Fibroblast of the aortic adventitia (primary cell): ENCODE measurements at regions not wholly inside any gene's neighbourhood (a gene's known extent, or its start where the extent isn't known, plus 50 kb on each side); places are given as distances from the start of the nearest gene placed in this dataset.

Experiments used
- DNase-seq: peaks from one replicate; pipeline ENCODE4 v3.0.0-alpha.2; 2010; ENCODE audit warnings: low read depth
- H3K4me3 ChIP-seq: 2 replicates; pipeline ENCODE4 v1.5.1; 2011; ENCODE audit warnings: low read depth, mild to moderate bottlenecking, control low read depth, low read length, moderate library complexity
- TF ChIP-seq, protein P1 (sequence below): IDR thresholded peaks from 2 replicates; pipeline ENCODE4 v1.5.1; 2011; ENCODE audit warnings: mild to moderate bottlenecking, low read length, control low read depth, inconsistent platforms; ENCODE audit not compliant: insufficient read depth

DNA sequence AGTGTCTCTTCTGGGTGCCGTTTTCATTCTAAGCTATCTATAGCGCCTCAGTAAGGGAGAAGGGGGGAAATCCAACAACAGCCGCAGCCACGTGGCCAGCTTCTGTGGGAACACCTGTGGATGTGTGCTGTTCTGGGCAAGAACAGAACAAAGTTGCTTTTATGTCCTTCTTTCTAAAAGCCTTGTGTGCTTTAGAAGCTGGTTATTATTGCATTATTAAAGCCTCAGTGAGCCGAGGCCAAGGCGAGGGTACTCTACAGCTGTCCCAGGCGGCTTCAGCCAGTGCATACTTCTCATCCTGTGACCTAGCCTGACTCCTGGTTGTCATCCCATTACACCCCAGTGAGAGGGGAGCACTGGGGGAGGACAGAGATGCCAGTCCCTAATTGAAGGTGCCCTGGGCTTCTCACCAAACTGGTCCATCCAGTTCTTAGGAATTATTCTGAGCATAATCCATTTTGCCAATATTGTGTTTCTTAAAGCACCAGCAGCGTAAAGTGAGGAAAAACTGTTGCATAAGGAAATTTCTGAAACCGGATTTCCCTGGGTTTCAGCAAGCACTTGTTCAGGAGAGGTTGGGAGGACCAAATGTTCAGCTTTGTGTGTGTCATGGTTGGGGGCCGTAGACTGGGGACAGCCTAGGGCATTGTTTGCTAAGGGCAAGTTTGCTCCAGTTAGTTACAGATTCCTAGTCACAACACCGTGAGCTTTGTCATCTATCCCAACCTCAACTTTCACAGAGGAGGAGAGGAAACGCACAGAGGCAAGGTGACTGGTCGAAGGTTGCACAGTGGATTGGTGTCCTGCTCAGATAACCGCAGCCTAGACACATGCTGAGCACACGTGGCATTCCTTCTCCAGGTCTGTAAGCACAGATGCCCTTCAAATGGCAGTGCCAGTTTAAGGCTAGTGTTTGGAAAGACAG, 61.0 kb upstream of the ATP1A1 start:
- H3K4me3 ChIP-seq: no peak overlapping the region
- TF ChIP-seq, protein P1, sequence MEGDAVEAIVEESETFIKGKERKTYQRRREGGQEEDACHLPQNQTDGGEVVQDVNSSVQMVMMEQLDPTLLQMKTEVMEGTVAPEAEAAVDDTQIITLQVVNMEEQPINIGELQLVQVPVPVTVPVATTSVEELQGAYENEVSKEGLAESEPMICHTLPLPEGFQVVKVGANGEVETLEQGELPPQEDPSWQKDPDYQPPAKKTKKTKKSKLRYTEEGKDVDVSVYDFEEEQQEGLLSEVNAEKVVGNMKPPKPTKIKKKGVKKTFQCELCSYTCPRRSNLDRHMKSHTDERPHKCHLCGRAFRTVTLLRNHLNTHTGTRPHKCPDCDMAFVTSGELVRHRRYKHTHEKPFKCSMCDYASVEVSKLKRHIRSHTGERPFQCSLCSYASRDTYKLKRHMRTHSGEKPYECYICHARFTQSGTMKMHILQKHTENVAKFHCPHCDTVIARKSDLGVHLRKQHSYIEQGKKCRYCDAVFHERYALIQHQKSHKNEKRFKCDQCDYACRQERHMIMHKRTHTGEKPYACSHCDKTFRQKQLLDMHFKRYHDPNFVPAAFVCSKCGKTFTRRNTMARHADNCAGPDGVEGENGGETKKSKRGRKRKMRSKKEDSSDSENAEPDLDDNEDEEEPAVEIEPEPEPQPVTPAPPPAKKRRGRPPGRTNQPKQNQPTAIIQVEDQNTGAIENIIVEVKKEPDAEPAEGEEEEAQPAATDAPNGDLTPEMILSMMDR: no peak
- DNase-seq: no peak

DNA sequence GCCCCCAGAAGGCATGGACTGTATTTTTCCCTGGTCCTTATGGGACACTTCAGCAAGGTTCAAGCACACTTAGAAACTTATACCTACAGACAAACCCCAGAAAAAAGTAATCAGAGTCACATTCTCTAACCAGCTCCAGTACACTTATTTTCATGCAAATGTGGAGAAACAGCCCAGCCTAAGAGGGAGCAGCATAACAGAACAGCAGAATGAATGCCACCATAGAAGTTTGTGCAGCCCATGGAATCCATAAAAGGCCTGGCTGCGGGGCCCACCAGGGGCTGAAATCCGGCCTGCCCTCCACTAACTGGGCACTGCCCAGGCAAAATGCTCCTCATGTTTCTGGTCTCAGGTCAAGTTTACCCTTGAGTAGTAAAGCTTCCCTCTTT, 60.4 kb upstream of the ATP1A1 start:
- H3K4me3 ChIP-seq: no peak overlapping the region
- no peak for DNase-seq
- TF ChIP-seq, protein P1: no peak

DNA sequence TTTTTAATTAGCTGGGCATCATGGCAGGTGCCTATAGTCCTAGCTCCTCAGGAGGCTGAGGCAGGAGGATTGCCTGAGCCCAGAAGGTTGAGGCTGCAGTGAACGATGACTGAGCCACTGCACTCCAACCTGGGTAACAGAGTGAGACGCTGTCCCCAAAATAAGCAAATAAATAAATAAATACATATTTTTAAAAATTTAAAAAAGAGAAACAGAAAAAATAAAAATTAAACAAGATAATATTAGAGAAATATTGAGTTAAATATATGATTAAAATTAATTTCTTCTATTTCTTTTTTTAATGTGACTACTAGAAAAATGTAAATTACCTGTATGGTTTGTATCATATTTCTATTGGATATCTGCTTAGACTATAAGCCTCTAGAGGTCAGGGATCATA, 59.3 kb upstream of the ATP1A1 start:
- DNase-seq: no peak
- no peak overlapping the region for H3K4me3 ChIP-seq
- TF ChIP-seq, protein P1: no peak

DNA sequence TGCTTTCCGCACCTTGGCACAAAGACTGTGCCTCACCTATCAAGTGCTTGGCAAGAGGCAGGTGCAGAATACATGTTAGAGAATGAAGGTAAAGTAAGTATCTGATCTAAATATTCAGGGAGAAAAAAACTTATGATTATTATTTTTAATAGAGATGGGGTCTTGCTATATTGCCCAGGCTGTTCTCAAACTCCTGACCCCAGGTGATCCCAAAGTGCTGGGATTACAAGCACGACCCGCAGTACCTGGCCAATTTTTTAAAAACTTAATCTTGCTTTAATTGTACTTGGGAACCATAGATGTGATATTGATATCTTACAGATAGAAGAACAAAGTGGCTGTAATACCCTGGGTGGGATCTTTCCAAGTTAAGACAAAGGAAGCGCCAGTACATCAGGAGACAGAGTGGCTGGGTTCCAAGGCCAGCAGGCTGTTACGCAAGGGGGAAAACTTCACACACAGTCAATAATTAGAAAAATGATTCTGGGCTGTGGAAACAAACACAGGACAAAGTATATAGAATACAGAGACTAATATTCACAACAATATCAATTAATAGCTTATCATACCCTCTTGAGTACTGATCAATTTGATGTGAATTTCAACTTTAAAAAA, 58.6 kb upstream of the ATP1A1 start:
- H3K4me3 ChIP-seq: no peak overlapping the region
- TF ChIP-seq, protein P1: no peak
- DNase-seq: no peak

DNA sequence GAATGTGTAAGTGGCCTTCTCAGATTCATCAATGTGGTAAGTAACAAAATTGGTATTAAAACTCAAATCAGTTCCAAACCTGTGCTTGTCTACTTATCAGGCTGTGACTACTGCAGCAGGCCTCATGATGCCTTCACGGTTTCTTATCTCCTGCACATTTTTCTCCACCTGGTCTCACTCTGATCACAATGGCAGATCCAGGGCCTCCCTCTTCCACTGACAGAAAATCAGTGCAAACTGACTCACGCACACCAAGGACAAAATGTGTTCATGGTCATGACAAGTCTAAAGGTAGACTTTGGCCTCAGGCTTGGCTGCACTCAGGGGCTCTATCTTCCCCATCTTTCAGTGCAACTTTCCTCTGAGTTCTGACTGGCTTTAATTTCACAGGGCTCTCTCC, 56.7 kb upstream of the ATP1A1 start:
- TF ChIP-seq, protein P1: no peak
- no peak overlapping the region for H3K4me3 ChIP-seq
- no peak for DNase-seq

DNA sequence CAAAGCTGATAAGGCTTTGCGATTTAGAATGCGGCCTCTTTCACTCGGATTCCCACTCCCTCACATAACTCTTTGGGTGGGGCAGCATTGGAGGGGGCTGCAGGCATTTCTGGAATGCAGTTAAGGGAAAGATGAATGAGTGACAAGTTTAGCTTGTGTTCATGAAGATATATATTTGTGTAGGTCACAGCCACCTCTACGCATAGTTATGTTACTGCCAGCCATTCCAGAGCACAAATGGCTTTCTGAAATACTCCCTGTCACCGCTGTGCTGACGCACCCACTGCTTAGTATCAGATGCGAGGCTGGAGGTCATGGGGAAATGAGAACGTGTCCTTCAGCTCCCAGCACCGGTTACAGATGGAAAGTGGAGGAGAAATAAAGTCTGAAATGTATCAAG, 54.1 kb upstream of the ATP1A1 start:
- no peak for DNase-seq
- no peak overlapping the region for H3K4me3 ChIP-seq
- TF ChIP-seq, protein P1: no peak
